CD1c-positive myeloid dendritic cell (primary cell): ENCODE measurements at regions not wholly inside any gene's neighbourhood (a gene's known extent, or its start where the extent isn't known, plus 50 kb on each side); places are given as distances from the start of the nearest gene placed in this dataset.
A peak's percentile ranks its signal among the peaks of the same experiment; 100 is the strongest.

Source experiments
- DNase-seq: peaks from one replicate; pipeline ENCODE4 v3.0.0-alpha.2; 2016; ENCODE audit errors: extremely low spot score

DNA sequence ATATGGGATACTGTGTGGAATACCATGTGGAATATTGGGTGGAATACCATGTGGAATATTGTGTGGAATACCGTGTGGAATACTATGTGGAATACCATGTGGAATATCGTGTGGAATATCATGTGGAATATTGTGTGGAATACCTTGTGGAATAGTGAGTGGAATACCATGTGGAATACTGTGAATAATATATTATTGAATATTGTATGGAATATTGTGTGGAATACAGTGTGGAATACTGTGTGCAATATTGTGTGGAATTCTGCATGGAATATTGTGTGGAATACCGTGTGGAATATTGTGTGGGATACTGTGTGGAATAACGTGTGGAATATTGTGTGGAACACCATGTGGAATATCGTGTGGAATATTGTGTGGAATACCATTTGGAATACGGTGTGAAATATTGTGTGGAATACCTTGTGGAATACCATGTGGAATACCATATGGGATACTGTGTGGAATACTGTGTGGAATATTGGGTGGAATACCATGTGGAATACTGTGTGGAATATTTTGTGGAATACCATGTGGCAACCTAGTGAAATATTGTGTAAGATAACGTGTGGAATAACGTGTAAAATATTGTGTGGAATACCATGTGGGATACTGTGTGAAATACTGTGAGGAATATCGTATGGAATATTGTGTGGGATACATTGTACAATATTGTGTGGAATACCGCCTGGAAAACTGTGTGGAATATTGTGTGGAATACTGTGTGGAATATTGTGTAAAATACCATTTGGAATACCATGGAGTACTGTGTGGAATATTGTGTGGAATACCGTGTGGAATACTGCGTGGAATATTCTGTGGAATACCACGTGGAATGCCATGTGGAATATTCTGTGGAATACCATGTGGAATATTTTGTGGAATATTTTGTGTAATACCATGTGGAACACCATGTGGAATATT lies 133.9 kb upstream of the CHST15 start:
- no peak for DNase-seq

DNA sequence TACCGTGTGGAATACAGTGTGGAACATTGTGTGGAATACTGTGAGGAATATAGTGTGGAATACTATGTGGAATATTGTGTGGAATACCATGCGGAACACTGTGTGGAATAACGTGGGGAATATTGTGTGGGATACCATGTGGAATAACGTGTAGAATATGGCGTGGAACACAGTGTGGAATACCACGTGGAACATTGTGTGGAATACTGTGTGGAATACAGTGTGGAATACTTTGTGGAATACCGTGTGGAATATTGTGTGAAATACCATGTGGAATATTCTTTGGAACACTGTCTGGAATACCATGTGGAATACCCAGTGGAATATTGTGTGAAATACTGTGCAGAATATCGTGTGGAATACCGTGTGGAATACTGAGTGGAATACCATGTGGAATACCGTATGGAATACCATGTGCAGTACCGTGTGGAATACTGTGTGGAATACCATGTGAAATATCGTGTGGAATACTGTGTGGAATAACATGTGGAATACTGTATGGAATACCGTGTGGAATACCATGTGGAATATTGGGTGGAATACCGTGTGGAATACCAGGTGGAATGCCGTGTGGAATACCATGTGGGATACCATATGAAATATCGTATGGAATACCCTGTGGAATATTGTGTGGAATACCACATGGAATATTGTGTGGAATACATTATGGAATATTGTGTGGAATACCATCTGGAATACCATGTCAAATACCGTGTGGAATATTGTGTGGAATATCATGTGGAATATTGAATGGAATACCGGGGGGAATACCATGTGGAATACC lies 133.1 kb upstream of the CHST15 start:
- DNase-seq = no peak

DNA sequence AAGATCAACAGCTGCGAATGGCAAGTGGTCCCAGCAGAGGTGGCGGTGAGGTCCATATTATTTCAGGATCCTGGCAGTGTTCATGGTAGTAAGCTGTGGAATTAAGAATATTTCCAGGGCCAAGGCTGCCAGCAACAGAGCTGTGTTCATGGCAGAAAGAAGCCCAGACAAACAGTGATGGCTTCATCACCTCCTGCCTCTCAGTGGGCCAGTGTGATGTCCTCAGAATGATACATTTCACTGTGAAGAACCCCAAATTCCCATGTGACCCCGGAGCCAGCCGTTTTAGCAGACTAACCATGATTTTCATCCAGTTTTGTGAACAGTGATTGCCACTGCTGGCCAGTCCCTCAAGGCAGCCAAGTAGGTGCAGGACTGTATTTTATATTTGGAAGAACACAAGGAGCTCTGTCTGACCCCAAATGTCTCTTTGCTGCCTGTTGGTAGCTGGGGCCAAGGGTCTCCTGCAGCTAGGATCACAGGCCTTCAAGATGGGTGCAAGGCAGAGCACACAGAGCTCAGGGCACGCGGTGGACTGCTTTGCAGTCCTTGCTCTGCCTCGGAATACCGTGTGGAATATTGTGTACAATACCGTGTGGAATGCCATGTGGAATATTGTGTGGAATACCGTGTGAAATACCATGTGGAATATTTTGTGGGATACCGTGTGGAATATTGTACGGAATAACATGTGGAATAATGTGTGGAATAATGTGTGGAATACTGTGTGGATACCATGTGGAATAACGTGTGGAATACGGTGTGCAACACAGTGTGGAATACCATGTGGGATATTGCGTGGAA lies 132.3 kb upstream of the CHST15 start:
- DNase-seq = peak; percentile 46

DNA sequence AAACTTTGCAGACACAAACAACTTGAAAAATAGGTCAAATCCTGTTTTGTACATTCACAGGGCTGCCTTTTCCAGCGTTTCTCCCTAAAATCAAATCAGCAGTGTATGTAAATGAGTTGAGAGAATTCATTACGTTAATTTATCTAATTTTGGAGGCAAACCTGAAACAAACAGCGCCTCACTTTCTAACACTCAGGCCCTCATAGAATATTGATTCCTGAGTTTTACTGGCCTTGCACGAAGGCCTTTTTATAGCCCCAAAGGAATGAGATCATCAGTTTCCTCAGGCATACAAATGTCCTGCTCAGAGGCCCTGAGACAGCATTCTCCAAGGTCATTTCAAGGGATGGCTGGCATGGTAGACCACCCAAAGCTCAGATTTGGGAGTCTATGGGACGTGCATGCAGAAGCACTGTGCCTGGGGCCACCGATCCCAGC lies 131.7 kb upstream of the CHST15 start:
- no peak for DNase-seq

DNA sequence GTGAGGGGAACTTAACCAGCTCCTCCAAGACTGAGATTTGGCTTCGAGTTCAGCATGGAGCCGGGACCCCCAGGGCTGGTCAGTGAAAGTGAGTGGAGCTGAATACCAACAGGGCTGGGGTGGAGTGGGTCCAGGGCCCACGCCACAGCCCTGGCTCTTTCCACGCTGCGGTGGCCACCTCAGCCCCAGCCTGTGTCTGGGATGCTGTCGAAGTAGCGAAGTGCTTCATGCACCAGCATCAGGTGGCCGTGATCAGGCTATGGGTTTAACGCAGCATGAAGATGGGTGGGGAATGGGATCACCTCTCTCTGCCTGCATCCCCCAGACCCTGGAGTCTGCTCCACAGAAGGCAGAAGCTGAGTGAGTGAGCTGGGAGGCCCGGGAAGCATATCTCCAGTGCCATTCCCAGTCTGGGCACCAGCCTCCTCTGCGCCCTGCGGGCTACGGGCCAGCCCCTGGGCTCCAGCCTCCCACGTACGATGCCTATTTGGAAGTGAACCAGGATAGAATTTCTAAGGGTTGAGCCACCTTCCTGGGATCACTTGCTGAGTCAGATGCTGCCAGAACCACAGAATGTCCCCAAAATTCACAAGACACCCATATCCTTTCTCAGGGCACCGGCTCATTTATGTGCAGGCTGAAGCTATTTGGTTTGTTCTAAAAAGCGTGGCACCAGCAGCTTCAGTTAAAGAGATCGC lies 131.1 kb upstream of the CHST15 start:
- no peak for DNase-seq

DNA sequence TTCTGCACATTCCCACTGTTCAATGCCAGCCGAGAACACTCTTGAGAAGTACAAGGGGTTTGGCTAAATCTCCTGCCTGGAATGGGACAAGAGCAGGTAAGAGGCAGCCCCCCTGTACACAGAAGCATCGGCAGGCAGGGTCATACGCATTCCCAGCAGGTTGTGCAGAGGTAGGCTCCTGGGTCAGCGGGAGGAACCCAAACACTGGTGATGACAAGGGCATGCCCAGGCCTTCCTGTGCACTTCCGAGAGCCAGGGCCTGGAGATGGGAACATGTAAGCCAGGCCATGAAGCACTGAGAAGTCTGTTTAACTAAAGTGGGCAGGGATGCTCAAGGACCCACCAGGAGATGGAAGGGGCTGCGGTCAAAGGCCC lies 130.3 kb upstream of the CHST15 start:
- no peak for DNase-seq

DNA sequence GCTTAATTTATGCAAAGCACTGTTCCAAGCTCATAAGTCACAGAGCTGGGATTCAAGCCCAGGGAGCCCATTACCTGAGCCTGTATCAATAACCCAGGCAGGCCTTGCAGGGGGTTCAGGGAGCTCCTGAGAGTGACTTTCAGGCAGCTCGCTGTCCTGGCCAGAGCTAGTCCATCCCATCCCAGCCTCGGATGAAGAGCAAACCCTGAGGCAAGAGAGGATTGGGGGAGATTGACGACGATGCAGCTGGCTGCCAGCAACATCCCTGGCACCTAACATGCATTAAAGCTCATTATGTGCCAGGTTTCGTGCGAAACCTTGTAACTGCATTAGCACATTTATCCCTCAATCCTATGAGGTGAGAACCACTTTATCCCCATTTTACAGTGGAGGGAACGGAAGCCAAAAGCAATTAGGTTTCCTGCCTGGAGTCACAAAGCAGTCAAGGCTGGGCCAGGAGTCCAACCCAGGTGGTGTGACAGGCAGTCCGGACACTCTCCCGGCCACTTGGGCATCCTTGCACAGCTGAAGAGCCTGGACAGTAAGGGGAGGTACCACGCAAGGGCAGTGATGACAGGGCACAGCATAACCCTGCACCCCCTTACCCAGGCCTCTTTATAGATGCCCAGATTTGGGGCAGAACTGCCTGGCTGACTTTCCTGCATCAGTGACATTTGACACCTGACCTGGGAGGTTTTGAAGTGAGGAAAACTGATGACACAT lies 129.8 kb upstream of the CHST15 start:
- no peak for DNase-seq

DNA sequence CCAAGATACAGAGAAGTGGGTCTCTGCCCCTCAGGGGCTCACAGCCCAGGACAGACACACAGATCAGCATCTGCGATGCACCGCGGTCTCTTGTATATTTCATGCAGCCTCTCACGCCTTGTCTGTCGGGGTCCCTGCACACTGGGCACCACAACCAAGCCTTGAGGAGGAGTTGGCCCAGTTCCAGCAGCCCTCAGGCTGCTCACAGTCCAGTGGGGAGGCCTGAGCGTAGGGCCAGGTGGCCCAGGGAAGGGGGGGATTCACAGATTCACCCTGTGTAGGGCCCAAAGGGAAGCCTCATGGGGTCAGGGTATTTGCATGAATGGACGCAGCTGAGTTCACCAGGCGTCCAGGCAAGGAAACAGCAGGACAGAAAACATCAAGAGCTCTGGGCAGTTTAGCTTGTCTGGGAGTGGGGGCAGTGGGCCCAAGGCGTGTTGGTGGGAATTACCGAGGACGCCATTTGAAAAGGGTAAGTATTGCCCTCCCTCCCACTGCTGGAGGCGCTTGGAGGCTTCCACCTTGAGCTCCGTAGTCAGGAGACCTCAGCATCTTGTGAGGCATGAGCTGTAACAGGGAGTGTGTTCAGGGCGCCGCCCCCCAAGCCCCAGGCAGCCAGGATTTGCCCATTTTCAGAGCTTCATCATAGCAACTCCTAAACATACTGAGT lies 129.1 kb upstream of the CHST15 start:
- no peak for DNase-seq

DNA sequence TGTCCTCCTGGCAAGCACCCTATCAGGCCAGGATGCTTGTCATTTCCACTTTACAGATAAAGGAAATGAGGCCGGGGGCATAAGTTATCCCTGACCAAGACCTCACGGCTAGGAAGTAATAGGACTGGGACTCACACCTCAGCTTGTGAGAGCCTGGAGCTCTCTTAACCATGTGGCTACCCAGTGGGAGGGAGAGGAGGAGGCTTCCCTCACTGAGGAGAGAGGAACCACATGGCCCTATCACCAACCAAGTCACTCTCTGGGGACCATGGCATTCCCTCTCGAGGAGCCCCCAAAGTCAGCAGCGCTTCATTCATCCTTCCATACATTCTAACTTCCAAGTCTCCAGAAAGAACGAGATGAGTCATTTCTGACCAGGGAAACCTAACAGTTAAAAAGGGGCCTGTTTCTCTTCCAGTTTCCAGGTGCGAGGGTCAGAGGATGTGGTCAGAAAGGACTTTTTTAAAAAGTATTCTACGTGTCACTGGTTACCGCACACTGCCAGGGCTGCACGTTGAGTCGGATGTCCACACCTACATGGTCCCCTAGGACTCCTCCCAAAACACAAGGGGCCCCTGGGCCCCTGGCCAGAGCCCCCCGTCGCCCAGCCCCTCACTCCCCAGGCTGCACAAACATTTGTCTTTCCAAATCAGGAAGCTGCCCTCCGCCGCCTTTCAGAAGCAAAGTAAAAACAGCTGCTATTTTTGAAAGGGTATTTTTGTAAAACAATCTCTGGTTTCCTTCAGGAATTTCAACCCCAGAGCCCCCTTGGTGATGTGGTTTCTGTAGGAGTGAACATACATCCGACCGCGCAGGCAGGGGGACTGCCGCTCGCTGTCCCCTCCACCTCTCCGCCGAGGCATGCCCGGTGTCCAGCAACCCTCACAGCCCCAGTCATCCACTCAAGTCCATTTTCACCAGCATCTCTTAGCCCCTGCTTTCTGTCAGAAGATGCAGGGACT lies 128.2 kb upstream of the CHST15 start:
- no peak for DNase-seq

DNA sequence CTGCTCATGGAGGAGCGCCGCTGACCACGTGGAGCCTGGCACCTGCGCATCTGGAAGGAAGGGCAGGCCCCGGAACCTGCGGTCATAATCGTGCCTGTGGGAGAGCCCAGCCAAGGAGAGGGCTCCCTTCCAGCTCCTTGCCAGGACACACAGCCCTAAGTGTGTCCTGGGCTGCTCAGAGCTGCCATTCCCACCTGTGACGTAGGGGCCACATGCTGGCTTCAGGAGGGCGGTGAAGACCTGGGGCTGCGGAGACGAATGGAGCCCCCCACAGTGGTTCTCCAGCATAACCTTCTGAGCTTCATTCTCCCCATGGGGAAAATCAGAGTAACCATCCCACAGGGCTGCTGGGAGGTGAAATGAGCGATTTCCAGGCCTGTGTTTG lies 127.6 kb upstream of the CHST15 start:
- DNase-seq = no peak

DNA sequence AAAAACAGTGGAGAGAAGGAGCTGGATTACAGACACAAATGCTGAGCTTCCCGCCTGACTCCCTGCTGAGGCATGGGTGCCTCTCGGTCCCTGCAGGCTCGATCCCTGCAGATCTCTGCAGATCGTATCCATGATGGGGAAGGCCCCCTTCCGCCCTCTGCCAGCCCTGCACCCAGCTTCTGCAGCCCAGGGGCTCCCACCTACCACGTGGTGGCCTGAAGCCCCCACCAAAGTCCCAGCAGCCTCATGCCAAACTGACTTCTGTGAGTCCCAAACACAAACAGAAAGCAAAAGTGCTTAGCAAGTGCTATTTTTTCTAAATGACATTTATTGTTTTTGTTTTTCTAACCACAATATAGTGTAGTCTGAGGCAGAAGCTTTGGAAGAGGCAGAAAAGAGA lies 127.1 kb upstream of the CHST15 start:
- DNase-seq = no peak

DNA sequence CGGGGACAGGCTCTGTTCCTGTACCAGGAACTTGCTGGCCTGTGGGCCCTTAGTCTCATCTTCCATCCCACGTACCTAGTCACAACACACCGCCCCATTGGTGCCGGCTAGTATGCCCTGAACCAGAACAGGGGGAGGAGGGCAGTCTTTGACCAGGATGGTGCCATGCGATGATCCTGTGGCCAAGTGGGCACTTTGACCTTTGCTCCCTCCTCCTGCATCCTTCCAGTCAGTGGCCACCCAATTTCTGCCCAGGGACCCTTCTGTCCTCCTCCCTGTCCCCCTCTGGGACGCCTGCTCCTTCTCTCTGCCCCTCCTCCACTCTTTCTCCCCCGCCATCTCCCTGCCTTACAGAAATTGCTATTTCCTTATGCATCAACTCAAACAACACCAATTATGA lies 126.3 kb upstream of the CHST15 start:
- DNase-seq = no peak

DNA sequence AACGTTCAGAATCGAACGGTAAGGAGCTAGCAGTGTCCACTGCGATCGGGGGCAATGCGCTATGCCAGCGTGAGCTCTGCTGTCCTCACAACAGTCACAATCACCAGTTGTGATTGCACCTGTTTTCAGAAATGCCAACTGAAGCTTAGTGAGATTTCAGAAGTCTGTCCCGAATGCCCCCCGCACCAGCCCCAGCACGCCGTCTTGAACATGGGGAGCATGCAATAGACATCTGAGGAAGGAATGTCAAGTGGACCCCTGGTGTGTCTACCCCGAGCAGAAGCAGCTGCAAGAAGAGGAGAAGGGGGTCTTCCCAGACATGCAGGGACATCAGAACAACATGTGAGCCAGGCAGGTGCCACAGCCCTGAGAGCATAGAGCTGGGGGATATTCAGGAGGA lies 125.7 kb upstream of the CHST15 start:
- no peak for DNase-seq

DNA sequence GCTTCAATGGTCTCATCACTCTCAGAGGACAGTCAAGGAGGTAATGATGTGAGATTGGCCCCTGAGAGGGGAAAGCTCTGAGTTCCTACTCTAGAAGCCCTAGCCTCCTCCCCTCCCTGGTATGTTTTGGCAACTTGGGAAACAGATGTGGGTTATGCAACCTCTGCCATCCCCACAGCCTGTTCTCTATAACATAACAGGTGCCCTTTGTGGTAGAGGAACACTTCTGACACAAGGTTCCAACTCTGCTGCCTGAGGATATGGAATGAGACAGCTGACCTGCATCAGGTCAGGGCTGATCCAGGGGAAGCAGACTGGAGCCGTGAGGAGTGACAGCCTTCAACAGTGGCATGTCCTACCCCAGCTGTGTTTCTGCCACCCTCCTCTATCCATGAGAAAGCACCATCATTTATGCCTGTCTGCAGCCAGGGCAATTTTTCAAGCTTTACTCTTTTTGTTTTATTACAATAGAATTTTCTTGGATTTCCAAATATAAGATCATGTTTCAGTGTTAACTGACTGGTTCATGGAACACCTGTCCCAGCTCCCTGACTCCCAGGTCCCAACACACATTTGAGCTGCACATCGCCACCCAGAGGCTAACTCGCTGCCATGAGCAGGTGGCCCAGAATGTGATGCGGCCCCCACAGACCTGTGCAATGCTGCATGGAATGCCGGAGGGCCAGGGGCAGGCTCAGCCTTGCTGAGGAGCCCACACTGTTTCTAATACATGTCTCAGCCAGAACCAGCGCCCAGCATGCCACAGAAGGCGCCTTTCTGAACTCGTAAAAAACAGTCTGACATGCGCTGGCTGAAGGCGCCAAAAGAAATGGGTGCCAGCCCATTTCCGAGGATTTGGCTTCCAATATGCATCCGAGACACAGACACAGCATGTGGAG lies 124.8 kb upstream of the CHST15 start:
- no peak for DNase-seq

DNA sequence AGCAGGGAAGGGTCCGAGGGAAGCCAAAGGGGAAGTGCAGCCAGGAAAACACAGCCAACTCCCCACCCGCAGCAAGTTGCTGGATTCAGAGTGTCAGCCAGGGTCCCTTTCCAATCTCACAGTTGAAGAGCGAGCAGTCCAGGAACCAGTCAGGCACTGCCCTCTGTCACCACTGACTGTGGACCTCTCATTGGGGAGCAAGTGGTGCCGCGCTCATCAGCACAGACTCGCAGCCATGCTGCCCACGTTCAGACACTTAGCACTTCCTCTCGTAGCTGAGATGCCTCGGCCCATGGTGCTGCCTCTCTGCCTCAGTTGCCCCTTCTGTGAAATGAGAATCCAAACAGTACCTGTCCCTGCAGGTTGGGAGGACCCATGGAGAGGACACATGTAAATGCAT lies 123.6 kb upstream of the CHST15 start:
- no peak for DNase-seq

DNA sequence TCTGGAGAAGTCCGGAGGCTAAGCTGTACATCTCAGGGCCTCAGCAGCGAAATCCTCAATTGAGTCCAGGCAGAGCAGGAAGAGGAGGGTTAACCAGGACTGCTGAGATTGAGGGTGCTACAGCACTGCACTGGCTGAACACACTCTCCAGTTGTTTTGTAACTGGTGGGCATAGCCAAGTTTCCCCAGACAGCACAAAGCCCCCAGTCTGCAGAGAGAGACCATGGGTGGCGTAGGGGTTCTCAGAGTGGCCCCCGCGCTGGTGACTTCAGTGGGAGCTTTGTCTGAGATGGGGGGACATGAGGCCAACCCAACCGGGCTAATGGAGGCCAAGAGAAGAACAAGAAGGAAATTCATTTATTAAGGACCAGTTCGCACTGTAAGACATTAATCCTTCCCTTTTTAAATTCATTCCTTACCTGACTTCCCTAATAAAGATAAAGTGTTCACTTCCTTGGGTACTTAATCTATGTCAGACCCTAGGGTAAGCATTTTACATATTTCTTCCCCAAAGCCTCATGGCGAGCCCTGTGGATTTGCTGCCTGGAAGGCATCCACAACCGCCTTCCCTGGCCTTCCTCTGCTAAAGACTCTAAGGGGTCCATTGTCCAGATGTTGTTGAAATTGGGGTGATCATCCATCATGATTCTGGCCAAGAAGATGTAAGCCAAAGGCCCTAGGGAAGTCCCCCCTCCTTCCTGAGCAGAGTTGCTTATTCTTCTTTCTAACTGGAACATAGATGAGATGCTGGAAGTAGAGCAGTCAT lies 121.4 kb upstream of the CHST15 start:
- no peak for DNase-seq

DNA sequence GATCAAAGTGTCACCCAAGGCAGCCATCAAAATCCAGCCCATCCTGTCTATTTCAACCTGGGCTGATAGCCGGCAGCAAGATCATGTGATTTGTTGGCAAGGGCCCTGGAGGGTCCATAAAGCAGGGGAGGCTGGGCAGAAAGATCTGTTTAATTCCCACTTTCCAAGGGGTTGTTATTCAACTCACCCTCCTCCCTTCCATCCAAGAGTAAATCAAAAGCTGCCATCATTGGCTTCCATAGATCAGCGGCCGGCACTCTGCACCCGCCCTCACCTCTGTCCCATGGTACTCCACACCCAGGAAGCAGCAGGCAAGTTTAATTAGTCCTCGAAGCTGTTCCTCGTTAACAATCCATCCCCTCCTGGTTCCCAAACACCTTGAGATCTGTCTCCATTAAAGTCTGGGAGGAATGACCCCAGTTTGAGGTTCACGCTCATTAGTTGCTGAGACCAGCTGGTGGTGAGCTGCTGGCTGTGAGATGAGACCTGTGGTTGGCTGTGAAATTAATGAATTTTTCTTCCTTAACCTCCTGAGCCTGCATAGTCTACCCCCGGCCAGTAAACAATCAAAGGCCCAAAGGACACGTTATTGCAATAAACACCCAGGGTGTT lies 120.6 kb upstream of the CHST15 start:
- no peak for DNase-seq
